Fibroblast of peridontal ligament (primary cell): ENCODE measurements at regions not wholly inside any gene's neighbourhood (a gene's known extent, or its start where the extent isn't known, plus 50 kb on each side); places are given as distances from the start of the nearest gene placed in this dataset.
A peak's percentile ranks its signal among the peaks of the same experiment; 100 is the strongest.

Source experiments
- DNase-seq: peaks from one replicate; pipeline ENCODE4 v3.0.0-alpha.2; 2010; ENCODE audit errors: extremely low read depth

DNA sequence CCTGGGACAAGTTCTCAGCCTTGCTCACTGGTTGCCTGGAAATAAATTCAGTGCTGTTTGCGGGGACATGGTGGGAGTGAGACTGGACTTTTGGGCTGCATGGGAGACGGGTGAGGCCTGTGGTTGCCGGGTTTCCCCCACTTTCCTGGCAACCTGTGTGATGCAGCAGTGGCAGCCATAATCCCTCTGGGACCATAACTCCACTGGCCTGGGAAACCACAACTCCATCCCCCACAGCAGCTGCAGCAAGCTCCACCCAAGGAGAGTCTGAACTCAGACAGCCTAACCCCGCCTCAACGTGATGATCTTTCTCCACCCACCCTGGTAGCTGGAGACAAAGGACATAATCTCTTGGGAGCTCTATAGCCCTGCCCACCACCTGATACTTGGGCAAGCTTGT lies 349.9 kb downstream of the PIK3R1 start:
- DNase-seq = no peak

DNA sequence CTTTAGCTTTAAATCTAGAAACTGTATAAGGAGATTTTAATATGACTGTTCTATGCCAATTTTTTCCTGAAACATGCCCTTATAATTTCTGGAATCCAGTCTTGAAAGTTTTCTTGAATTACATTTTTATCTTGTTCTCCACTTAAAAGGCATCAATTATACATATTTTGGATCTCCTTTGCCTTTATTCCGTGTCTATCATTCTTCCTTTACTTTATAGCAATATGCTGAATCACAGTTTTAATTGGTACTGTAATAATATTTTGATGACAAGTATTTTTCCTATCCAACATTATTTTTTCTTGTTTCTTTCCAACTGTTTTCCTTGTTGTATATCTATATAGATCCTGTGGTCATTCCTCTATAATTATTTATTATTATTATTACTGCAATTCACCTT lies 361.2 kb downstream of the PIK3R1 start:
- no peak for DNase-seq

DNA sequence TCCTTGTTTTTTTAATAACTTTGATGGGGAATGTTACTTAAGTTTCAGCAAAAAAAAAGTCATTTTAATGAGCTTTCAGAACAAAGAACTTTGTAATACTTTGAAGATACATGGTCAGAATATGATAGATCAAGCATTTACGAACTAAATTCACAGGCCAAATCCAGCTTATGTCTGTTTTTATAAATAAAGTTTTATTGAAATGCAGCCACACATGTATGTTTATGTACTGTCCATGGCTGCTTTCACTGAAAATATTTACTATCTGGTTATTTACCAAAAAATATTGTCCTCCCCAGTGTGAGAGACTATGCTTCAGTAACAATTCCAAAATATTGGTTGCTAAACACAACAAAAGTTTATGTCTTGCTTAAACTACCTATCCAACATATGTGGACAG lies 366.7 kb downstream of the PIK3R1 start:
- no peak for DNase-seq

DNA sequence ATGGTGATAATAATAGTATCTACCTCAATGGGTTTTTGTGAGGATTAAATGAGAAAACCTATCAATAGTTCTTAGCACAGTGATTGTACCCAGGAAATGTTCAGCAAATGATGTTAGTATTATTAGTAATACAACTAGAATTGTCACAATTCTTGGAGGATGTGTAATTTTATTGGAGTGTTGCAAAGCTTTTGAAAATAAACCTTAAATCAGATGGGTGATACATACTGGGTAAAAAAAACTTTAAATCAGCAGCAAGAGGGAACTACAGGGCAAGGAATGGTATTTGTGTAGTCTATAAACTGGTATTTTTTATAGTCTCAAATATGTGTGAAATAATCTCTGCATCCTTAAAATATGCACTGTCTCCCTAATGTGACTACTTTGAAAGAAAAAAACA lies 371.6 kb downstream of the PIK3R1 start:
- no peak for DNase-seq

DNA sequence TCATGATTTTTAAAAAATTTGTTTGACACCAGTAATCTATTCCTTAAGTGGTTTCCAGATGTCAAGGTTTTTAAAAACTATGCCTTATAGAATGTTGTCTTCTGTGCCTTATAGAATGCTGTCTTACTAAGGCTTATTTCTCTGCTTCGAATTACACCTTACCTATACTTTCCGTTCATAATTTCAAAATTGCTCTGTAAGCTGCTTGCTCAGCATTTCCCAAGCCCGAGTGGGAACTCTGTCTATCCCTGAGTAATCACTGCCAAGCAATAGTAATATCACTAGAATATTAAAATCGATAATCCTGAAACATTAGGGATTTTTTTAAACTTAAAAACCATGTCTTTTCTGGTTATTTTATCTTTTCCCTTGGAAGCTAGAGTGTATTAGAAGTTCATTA lies 376.3 kb downstream of the PIK3R1 start:
- no peak for DNase-seq

DNA sequence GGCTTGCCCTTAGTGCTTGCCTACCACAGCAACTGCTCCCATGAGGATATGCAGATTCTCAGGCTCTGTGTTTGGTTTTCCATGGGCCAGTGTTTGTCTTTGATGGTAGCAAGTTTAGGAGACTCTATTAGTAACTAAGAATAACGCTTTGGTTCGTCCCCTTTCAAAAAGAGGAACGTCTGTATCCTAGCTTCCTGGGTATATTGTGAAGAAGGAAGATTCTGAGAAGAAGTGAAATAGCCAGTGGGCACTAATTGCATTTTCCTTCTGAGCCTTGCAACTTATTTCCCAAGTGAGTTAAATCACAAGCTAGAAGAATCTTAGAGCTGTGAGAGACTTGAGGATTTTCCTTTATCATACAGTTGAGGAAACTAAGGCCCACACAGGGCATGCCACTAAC lies 376.8 kb downstream of the PIK3R1 start:
- DNase-seq = no peak

DNA sequence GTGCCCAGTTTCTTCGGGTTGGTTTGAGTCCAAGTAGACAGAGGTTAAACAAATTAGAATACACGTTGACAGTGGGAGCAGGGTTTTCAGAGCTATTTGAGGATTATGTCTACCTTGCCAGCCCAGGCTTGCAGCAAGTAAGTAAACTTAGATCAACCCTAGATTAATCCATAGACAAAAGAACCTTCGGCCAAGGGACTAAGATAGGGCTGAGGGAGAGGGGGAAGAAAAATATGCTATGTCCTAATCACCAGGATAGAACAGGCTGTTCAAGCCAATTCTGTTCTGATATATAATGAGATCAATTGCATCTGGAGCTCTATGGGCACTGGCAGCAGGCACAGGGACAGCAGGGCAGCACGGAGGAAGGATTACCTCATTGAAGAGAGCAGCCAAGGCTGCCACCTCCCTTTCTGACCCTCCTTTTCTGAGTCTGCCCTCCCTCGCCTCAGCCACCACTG lies 377.7 kb downstream of the PIK3R1 start:
- DNase-seq = no peak

DNA sequence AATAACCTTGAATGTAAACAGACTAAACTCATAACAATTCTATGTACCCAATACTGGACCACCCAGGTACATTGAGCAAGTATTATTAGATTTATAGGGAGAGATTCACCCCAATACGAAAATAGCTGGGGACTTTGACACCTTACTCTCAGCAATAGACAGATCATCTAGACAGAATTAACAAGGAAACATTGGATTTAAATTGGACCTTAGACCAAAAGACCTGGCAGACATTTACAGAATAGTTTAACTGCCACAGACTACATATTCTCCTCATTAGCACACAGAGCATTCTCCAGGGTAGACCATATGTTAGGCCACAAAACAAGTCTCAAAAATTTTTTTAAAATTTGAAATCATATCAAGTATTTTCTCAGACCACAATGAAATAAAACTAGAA lies 397.4 kb downstream of the PIK3R1 start:
- DNase-seq = no peak

DNA sequence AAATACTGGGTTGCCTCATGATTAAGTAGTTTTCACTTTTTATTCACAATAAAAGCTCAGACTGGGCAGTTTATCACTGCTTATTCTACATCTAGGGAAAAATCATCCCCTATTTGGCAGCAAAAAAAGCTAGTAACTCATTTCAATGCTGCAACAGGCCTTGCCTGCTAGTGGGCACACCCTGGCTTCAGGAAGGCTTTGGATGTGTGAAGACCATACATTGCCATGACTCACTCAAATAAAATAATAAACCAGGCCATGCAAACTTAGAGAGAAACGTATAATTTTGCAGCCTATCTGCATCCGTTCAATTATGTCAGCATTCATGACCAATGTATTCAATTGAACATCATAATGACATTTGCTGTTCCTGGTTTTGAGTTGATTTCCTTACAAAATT lies 402.9 kb downstream of the PIK3R1 start:
- no peak for DNase-seq

DNA sequence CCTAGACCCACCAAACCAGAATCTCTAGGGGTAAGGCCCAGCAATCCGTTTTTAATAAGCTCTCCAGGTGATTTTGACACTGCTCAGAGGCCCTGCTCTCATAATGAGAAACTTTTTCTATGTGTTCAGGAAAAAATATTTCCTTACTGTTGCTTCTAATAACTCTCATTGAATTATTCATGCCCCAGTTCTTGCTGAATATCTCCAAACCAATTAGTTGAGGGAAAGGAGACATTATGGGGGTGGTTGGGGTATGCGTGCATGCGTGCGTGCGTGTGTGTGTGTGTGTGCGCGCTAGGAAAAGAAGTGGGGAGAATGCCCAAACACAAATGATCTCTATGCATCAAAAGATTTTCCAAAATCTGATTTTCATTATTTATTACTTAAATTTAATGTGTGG lies 411.4 kb downstream of the PIK3R1 start:
- no peak for DNase-seq

DNA sequence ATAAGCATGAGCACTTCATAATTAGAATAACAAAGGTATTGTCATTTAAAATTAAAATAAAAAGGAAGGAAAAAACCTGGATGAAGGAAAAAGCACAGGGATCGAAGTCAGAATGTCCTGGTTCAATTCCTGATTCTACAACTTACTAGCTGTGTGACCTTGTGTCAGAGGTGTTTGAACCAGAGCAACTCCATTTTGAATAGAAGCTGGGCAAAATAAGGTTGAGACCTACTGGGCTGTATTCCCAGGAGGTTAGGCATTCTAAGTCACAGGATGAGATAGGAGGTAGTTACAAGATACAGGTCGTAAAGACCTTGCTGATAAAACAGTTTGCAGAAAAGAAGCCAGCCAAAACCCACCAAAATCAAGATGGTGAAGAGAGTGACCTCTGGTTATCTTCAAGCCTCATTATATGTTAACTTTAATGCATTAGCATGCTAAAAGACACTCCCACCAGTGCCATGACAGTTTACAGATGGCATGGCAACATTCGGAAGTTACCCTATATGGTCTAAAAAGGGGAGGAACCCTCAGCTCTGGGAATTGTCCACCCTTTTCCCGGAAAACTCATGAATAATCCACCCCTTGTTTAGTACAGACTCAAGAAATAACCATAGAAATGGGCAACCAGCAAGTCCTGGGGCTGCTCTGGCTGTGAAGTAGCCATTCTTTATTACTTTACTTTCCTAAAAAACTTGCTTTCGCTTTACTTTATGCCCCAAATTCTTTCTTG lies 412.7 kb downstream of the PIK3R1 start:
- no peak for DNase-seq

DNA sequence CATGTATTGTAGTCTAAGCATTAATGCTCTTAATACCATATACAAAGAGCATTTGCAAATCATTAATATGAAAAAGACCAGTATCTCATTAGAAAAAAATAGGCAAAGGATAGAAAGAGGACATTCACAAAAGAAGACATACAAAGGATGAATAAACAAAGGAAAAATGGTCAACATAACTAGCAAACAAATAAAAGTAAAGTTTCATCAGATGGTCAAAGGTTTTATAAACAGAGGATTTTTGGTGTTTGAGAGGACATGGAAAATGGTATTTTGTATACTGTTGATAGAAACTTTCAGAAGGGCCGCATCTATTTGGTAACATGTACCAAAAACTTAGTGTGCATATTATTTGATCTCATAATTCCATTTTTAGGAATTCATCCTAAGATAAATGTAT lies 414.8 kb downstream of the PIK3R1 start:
- no peak for DNase-seq

DNA sequence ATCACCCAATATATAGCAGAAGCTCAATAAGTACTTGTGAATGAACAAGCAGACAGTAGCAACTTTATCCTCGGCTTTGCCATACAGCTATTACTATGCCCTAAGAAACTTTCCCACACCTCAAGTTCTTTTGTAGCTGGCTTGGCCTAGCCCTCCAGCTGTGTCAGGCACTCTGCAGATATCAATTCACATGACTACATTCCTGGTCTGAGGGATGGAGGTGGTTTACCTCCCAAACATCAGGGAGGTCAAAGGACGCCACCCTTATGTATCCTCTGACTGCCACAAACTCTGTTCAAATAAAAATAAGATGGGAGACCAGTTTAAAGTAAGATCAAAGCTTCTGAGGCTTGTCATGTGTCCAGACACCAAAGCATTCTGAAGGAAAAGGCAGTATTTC lies 416.3 kb downstream of the PIK3R1 start:
- DNase-seq = no peak

DNA sequence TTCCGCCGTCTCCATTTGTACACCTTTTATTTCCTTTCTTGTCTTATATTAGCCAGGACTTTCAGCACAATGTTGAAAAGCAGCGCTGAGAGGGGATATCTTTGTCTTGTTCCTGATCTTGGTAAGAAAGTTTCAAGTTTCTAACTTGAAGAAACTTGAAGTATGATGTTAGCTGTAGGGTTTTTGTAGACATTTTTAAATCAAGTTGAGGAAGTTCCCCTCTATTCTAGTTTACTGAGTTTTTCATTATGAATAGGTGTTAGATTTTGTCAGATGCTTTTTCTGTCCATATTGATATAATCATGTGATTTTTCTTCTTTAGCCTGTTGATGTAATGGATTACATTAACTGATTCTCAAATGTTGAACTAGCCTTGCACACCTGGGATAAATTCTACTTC lies 425.7 kb downstream of the PIK3R1 start:
- no peak for DNase-seq

DNA sequence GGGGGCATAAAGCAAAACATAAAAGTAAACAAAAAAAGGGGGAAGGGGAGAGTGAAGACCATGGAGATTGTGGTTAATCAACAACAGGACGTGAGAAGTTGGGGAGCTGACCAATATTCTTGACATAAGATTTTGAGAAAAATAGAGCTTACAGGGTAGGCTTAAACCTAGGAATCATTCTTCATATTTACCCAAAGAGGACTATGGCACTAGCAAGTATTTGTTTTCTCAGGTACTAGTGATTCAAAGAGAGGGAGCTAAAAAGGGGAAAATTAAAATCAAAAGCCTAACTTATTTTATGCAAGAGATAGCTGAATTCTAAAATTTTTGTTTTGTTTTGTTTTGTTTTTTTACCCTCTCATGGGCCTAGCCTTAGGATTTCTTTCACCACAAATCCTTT lies 427.5 kb downstream of the PIK3R1 start:
- DNase-seq = no peak

DNA sequence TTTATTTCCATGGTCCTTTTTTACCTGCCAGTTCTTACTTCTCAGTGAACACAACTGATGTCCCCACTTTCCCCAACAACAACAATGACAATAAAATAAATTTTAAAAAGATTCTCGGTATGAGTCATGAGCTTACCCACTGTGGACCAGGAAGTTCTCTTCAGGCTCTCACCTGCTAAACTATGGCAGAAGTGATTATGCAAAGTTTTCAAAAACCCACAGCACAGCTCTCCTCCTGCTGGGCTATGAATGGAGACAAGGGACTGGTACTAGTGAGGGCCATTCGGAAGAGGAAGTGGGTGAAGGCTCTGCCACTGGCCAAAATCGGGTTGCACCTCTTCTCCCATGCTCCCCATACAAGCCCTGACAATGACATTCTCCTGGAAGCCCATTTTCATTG lies 429.4 kb downstream of the PIK3R1 start:
- DNase-seq = no peak

DNA sequence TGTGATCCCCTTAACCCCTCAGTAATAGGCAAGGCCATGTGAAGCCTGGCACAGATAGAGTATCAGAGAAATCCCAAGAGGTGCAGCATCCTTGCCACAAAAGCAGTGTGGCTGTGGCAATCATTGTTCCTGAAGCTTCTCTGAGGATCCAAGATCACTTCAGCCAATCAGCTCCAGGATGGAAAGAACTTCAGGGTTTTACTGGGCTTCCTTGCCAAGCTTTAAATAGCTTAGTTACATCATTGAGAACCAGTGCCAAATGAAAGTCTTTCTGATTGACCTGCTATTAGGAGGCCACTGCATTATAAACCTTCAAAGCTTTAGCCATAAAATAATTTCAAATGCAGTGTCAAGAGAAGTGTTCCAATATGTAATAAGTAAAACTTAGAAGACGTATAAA lies 430.6 kb downstream of the PIK3R1 start:
- DNase-seq = peak; percentile 7

DNA sequence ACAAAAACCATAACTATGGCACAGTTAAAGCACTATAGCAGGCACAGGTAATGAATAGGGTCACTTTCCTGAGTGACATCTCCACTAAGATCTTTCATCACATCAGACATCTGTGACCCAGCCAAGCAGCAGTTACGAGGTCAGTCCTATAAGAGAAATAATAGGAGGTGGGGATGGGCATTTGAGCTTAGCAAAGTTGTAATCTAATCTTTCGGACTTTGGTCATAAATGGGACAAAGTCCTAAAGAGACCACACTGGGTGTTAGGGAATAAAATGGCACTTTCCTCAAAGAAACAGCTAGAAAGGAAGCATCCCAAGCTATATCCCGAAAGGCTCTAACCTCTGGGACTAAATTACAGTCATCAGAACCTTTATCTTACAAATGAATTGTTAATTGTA lies 432.2 kb downstream of the PIK3R1 start:
- DNase-seq = no peak

DNA sequence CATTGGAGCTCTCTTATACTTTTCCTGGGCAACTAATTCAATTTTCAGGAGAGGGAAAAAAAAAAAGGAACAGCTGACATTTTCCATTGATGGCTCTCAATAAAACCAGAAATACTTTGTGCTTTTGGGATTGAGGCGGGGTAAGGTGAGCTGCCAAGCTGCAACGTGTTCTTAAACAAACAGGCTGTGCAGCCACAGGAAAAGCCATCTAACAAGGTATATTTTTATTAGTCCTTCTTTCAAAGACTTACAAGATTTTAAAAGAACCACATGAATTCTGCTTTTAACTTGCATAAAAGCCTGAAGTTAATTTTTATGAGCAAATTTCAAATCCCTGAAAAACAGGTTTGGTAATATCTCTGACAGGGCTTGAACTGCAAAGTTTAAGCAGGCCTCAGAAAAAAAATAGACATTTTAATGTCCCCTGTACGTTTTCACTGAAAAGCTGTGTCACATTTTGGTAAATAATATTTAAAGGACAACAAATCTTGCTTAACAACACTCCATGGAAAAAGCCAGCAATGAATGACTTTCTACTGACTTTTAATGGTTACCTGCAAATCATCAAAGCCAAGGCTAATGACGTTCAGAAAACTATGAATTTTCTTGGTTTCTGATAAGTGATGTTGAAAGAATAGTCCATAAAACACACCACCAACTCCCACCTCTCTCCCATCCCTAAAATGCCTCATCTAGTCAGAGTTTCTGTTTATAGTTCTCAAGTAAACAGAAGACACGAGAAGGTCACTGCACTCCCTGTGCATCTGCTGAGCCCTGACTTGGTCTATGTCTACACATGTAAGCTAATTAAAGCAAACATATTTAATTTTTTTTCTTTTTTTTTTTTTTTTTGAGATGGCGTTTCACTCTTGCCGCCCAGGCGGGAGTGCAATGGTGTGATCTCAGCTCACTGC lies 433.6 kb downstream of the PIK3R1 start:
- DNase-seq = no peak

DNA sequence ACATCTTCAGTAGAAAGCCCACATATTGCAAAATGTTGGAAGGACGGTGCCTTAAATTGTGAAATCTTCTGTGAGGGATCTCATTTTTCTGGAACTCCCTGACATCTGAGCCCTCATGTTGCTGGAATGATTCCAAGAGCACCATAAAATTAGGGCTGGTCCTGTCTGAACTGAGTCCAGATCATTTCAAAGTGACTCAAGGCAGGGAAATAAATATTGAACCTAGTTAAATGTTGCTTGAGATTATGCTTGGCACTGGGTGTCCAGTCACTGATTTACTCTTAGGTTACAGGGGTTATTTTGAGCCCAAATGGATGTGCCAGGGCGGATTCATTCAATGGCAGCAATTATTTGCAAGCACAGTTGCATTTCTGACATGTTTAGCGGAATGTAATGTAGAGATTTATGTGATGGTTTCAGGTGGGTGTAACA lies 437.0 kb downstream of the PIK3R1 start:
- DNase-seq = peak; percentile 61

DNA sequence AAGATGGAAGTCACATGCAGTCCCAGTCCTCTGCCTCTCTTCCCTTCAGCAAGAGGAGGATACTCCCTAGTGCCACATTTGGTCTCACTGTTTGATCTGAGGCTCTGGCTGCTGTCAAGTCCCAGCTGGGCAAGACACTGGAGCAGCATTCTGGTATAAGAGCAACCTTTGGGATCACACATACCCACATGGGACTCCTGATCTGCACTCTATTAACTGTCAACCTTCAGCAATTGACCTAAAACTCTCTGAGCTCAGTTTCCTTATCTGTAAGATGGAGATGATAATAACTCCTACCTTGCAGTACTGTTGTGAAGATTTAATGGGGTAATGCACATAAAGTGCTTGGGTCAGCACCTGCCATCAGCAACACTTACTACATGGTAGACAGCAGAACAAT lies 437.9 kb downstream of the PIK3R1 start:
- DNase-seq = no peak

DNA sequence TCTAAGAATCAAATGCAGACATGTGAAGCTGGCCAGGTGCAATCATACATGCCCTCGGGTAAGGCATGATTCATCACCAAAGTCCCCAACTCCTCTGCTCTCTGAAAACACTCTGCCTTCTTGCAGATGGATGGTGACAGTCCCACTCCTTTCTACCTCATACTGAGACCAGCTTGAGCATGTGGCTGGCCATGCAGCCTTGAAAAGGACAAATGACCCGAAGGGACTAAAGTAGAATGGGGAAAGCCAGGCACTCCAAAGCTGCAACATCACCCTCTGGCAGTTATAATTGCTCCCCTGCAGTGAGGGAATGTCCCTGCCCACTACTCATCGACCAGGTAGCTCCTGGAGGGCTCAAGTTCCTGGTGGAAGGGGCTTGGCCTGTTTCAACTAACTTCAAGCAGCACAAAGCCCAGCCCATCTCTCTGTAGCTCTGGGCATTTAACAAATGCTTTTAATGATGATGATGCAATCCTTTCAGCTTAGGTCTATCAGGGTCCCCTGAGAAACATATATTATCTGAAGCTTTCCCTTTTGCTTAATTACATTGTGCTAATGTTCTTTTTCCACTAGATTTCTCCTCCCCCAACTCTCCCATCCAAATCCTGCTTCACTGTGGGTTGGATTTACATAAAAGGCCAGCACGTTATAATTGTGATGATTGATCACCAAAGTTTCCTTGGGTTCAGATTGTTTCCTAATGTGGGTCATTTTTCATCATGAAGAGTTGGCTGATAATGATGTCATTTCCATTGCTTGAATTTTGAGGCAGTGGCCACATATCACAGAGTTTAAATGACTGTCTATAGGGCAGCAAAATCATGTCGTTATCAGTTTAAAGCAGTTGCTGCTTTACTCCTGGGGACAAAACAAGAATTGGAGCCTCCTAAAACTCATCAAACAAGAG lies 436.5 kb upstream of the SLC30A5 start:
- DNase-seq = no peak
